Liver (tissue), 8 donors: ENCODE measurements at regions not wholly inside any gene's neighbourhood (a gene's known extent, or its start where the extent isn't known, plus 50 kb on each side); places are given as distances from the start of the nearest gene placed in this dataset.

Experiments used
- DNase-seq: peaks from one replicate; pipeline ENCODE4 v3.0.0-alpha.2; 2017; ENCODE audit warnings: low spot score
- H3K27ac ChIP-seq, 2 donors: one replicate each; pipeline ENCODE4 v1.7.0; 2013; ENCODE audit warnings: inconsistent platforms in 2 of 2, low read length in 2 of 2, control low read depth in 1 of 2, low read depth in 1 of 2, mild to moderate bottlenecking in 1 of 2
- H3K27me3 ChIP-seq, 4 donors: one replicate each; pipeline versions ENCODE4 v1.6.1 to v1.7.0; 2013; ENCODE audit warnings: low read length in 3 of 4, inconsistent platforms in 1 of 4, mild to moderate bottlenecking in 1 of 4, moderate library complexity in 1 of 4; ENCODE audit not compliant: control insufficient read depth in 4 of 4, insufficient read depth in 4 of 4
- H3K36me3 ChIP-seq, 4 donors: one replicate each; pipeline versions ENCODE4 v1.6.1 to v1.7.0; 2013; ENCODE audit warnings: low read length in 3 of 4, mild to moderate bottlenecking in 3 of 4, low read depth in 1 of 4, moderate library complexity in 1 of 4; ENCODE audit not compliant: control insufficient read depth in 4 of 4, insufficient read depth in 3 of 4
- H3K4me1 ChIP-seq, 4 donors: one replicate each; pipeline versions ENCODE4 v1.6.1 to v1.7.0; 2013; ENCODE audit warnings: low read length in 3 of 4, mild to moderate bottlenecking in 3 of 4, moderate library complexity in 1 of 4; ENCODE audit not compliant: control insufficient read depth in 4 of 4, insufficient read depth in 4 of 4
- H3K4me3 ChIP-seq, 3 donors: one replicate each; pipeline versions ENCODE4 v1.6.1 to v1.7.0; 2013; ENCODE audit warnings: low read length in 3 of 3, control low read depth in 1 of 3, low read depth in 1 of 3, mild to moderate bottlenecking in 1 of 3
- H3K9ac ChIP-seq, 2 donors: one replicate each; pipeline ENCODE4 v1.7.0; 2013; ENCODE audit warnings: low read length in 2 of 2, mild to moderate bottlenecking in 2 of 2, moderate library complexity in 2 of 2, control low read depth in 1 of 2, low read depth in 1 of 2
- H3K9me3 ChIP-seq, 4 donors: one replicate each; pipeline versions ENCODE4 v1.6.1 to v1.7.0; 2013; ENCODE audit warnings: low read length in 3 of 4; ENCODE audit not compliant: control insufficient read depth in 4 of 4
- EGR1 ChIP-seq, 2 donors: IDR thresholded peaks; 2 replicates each; pipeline ENCODE4 v1.6.1; 2016 to 2018; ENCODE audit warnings: antibody characterized with exemption in 2 of 2, low read depth in 2 of 2
- FOXA1 ChIP-seq: IDR thresholded peaks from 2 replicates; pipeline ENCODE4 v1.6.1; 2016; ENCODE audit warnings: antibody characterized with exemption
- FOXA2 ChIP-seq: IDR thresholded peaks from 2 replicates; pipeline ENCODE4 v1.6.1; 2016; ENCODE audit warnings: antibody characterized with exemption
- GABPA ChIP-seq, 2 donors: IDR thresholded peaks in 1 of 2; conservative IDR thresholded peaks in 1 of 2; 2 replicates each; pipeline ENCODE4 v1.6.1; 2016; ENCODE audit warnings: antibody characterized with exemption in 2 of 2, mild to moderate bottlenecking in 1 of 2, moderate library complexity in 1 of 2
- HNF4A ChIP-seq, 2 donors: conservative IDR thresholded peaks; 2 replicates each; pipeline ENCODE4 v1.6.1; 2016; ENCODE audit warnings: antibody characterized with exemption in 2 of 2, mild to moderate bottlenecking in 2 of 2
- HNF4G ChIP-seq: IDR thresholded peaks from 2 replicates; pipeline ENCODE4 v1.6.1; 2016; ENCODE audit warnings: antibody characterized with exemption
- JUND ChIP-seq, 2 donors: IDR thresholded peaks; 2 replicates each; pipeline ENCODE4 v1.6.1; 2016; ENCODE audit warnings: antibody characterized with exemption in 2 of 2
- RAD21 ChIP-seq, 2 donors: IDR thresholded peaks; 2 replicates each; pipeline ENCODE4 v1.6.1; 2016; ENCODE audit warnings: antibody characterized with exemption in 2 of 2, mild to moderate bottlenecking in 2 of 2
- RXRA ChIP-seq, 2 donors: IDR thresholded peaks; 2 replicates each; pipeline ENCODE4 v1.6.1; 2017 to 2018; ENCODE audit warnings: antibody characterized with exemption in 2 of 2, mild to moderate bottlenecking in 1 of 2
- SP1 ChIP-seq: IDR thresholded peaks from 2 replicates; pipeline ENCODE4 v1.6.1; 2018; ENCODE audit warnings: antibody characterized with exemption, mild to moderate bottlenecking
- TAF1 ChIP-seq: conservative IDR thresholded peaks from 2 replicates; pipeline ENCODE4 v1.6.1; 2016; ENCODE audit warnings: antibody characterized with exemption, mild to moderate bottlenecking
- YY1 ChIP-seq: IDR thresholded peaks from 2 replicates; pipeline ENCODE4 v1.6.1; 2016; ENCODE audit warnings: antibody characterized with exemption, mild to moderate bottlenecking
- WGBS: extraction: QIAGEN DNeasy Blood & Tissue Kit; methylation state at CpG from one replicate; pipeline ENCODE4 v1.1.7; 2013; 5-methylcytosine and 5-hydroxymethylcytosine counted together
- TF ChIP-seq, protein P1 (sequence below): fragments of 150-350 bp; IDR thresholded peaks from 2 replicates; pipeline ENCODE4 v1.5.1; 2017; ENCODE audit warnings: improper control_type of control experiment, low read depth, low read length; ENCODE audit not compliant: missing input control
- TF ChIP-seq, protein P2 (sequence below): IDR thresholded peaks from 2 replicates; pipeline ENCODE4 v1.6.1; 2016; ENCODE audit warnings: antibody characterized with exemption
- TF ChIP-seq, protein P3 (sequence below): IDR thresholded peaks from 2 replicates; pipeline ENCODE4 v1.6.1; 2016; ENCODE audit warnings: antibody characterized with exemption
- TF ChIP-seq, protein P4 (sequence below): IDR thresholded peaks from 2 replicates; pipeline ENCODE4 v1.6.1; 2016; ENCODE audit warnings: antibody characterized with exemption, mild to moderate bottlenecking
- TF ChIP-seq, protein P5 (sequence below): IDR thresholded peaks from 2 replicates; pipeline ENCODE4 v1.6.1; 2016; ENCODE audit warnings: antibody characterized with exemption
- donor health status: healthy.
- donor health status: healthy.
- donor health status: healthy.
- donor health status: healthy.
- donor health status: healthy.

DNA sequence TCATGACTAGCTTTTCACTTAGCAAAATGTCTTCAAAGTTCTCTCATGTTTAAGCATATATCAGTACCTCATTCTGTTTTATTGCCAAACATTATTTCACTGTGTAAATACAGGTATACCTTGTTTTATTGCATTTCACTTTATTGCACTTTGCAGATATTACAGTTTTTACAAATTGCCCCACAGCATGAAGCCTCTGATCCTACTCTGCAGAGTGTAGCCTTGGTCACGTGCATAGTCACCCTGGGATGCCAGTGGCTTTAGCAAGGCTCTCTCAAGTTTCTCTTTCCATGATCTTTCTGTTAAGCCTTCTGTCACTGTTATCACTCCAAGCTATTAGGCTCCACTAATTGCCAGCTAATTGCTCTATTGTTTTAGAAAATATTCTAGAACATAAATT, 182.2 kb upstream of the GRIA1 start:
- Histone ChIP-seq H3K4me1 (no peaks in the 10 kb centered on the region), H3K27ac (no peak overlapping the region), H3K36me3 (no peaks in the 10 kb centered on the region), H3K9me3 (no peaks in the 10 kb centered on the region), H3K9ac (no peak overlapping the region), H3K27me3 (peaks cover 0 to 4% (median 0%) of the 10 kb centered on the region in 4 donors), H3K4me3 (no peak overlapping the region)
- WGBS: 21% methylated on average over 1 of the region's 1 CpG
- TF ChIP-seq FOXA1: no peak
- no peak for TF ChIP-seq FOXA2
- TF ChIP-seq, protein P1, sequence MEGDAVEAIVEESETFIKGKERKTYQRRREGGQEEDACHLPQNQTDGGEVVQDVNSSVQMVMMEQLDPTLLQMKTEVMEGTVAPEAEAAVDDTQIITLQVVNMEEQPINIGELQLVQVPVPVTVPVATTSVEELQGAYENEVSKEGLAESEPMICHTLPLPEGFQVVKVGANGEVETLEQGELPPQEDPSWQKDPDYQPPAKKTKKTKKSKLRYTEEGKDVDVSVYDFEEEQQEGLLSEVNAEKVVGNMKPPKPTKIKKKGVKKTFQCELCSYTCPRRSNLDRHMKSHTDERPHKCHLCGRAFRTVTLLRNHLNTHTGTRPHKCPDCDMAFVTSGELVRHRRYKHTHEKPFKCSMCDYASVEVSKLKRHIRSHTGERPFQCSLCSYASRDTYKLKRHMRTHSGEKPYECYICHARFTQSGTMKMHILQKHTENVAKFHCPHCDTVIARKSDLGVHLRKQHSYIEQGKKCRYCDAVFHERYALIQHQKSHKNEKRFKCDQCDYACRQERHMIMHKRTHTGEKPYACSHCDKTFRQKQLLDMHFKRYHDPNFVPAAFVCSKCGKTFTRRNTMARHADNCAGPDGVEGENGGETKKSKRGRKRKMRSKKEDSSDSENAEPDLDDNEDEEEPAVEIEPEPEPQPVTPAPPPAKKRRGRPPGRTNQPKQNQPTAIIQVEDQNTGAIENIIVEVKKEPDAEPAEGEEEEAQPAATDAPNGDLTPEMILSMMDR: no peak
- TF ChIP-seq SP1: no peak
- TF ChIP-seq, protein P2, sequence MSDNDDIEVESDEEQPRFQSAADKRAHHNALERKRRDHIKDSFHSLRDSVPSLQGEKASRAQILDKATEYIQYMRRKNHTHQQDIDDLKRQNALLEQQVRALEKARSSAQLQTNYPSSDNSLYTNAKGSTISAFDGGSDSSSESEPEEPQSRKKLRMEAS: no peak
- DNase-seq: no peak

DNA sequence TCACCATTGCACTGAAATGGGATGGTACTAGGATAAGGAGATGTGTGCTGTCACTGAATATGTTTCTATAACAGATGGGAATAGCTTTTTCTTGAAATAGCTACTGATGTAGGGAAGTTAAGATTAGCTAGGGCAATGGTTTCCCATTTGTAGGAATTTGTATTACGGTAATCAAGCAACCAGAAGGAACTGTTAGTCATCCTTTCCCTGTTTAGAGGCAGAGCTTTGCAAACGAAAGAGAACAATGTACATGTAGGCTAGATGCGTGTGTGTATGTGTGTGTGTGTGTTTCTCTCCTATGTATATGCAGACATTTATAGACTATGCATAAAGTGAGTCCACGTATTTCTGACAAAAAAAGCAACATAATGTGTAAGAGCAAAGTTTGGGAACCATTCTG, 171.9 kb upstream of the GRIA1 start:
- WGBS: 67% methylated on average over 4 of the region's 4 CpGs
- Histone ChIP-seq H3K36me3 (no peaks in the 10 kb centered on the region), H3K9ac (no peak overlapping the region), H3K4me1 (no peaks in the 10 kb centered on the region), H3K4me3 (no peak overlapping the region), H3K9me3 (peaks cover 0 to 6% (median 0%) of the 10 kb centered on the region in 4 donors), H3K27me3 (peaks cover 0 to 3% (median 0%) of the 10 kb centered on the region in 4 donors), H3K27ac (no peak overlapping the region)
- TF ChIP-seq FOXA1: no peak
- no peak for TF ChIP-seq GABPA (IDR thresholded peaks at IDR 0.05 in 1 of 2, conservative IDR thresholded peaks at IDR 0.05 in 1 of 2)
- no peak for TF ChIP-seq TAF1
- no peak for TF ChIP-seq JUND (IDR thresholded peaks at IDR 0.05)
- TF ChIP-seq, protein P2: no peak
- TF ChIP-seq HNF4A (conservative IDR thresholded peaks at IDR 0.05): no peak
- TF ChIP-seq HNF4G: no peak
- TF ChIP-seq, protein P3, sequence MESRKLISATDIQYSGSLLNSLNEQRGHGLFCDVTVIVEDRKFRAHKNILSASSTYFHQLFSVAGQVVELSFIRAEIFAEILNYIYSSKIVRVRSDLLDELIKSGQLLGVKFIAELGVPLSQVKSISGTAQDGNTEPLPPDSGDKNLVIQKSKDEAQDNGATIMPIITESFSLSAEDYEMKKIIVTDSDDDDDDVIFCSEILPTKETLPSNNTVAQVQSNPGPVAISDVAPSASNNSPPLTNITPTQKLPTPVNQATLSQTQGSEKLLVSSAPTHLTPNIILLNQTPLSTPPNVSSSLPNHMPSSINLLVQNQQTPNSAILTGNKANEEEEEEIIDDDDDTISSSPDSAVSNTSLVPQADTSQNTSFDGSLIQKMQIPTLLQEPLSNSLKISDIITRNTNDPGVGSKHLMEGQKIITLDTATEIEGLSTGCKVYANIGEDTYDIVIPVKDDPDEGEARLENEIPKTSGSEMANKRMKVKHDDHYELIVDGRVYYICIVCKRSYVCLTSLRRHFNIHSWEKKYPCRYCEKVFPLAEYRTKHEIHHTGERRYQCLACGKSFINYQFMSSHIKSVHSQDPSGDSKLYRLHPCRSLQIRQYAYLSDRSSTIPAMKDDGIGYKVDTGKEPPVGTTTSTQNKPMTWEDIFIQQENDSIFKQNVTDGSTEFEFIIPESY: no peak
- TF ChIP-seq RAD21 (IDR thresholded peaks at IDR 0.05): no peak
- TF ChIP-seq, protein P4, sequence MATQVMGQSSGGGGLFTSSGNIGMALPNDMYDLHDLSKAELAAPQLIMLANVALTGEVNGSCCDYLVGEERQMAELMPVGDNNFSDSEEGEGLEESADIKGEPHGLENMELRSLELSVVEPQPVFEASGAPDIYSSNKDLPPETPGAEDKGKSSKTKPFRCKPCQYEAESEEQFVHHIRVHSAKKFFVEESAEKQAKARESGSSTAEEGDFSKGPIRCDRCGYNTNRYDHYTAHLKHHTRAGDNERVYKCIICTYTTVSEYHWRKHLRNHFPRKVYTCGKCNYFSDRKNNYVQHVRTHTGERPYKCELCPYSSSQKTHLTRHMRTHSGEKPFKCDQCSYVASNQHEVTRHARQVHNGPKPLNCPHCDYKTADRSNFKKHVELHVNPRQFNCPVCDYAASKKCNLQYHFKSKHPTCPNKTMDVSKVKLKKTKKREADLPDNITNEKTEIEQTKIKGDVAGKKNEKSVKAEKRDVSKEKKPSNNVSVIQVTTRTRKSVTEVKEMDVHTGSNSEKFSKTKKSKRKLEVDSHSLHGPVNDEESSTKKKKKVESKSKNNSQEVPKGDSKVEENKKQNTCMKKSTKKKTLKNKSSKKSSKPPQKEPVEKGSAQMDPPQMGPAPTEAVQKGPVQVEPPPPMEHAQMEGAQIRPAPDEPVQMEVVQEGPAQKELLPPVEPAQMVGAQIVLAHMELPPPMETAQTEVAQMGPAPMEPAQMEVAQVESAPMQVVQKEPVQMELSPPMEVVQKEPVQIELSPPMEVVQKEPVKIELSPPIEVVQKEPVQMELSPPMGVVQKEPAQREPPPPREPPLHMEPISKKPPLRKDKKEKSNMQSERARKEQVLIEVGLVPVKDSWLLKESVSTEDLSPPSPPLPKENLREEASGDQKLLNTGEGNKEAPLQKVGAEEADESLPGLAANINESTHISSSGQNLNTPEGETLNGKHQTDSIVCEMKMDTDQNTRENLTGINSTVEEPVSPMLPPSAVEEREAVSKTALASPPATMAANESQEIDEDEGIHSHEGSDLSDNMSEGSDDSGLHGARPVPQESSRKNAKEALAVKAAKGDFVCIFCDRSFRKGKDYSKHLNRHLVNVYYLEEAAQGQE: no peak
- no peak for TF ChIP-seq RXRA (IDR thresholded peaks at IDR 0.05)
- TF ChIP-seq EGR1 (IDR thresholded peaks at IDR 0.05; ENCODE audit: low read depth in 2 of 2): no peak
- no peak for TF ChIP-seq YY1
- TF ChIP-seq SP1: no peak
- TF ChIP-seq, protein P1: no peak
- TF ChIP-seq, protein P5, sequence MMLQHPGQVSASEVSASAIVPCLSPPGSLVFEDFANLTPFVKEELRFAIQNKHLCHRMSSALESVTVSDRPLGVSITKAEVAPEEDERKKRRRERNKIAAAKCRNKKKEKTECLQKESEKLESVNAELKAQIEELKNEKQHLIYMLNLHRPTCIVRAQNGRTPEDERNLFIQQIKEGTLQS: no peak
- DNase-seq: no peak
